ENCODE measurements at regions not wholly inside any gene's neighbourhood (a gene's known extent, or its start where the extent isn't known, plus 50 kb on each side); places are given as distances from the start of the nearest gene placed in this dataset.

DNA sequence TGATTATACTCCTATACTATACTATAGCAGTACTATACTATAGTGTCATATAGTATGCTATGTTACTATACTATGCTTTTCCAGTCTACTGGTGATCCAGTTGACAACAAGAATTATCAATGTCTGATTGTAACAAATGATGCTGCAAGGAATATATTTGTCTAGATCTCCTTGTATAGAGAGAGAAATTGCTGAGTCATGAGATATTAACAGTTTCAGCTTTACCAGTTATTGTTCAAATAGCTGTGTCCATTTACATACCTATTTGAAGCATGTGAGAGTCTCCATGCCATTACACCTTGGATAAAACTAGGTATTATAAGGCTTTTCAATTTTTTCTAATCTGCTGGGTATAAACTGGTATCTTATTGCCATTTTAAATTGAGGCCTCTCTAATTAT, 136.4 kb upstream of the SKOR2 start:
- Histone ChIP-seq H3K27ac (ENCODE audit: low read length) (no peak overlapping the region), H3K79me2 (ENCODE audit: low read length) (no peaks in the 10 kb centered on the region), H3K36me3 (replicated peaks; ENCODE audit: insufficient read depth, low read length) (no peaks in the 10 kb centered on the region), H2AFZ (ENCODE audit: low read length) (no peak overlapping the region), H3K9me3 (replicated peaks; ENCODE audit: insufficient read depth, low read length) (no peaks in the 10 kb centered on the region), H3K4me3 (ENCODE audit: low read length) (no peak overlapping the region), H4K20me1 (ENCODE audit: insufficient read depth, low read length) (no peaks in the 10 kb centered on the region), H3K9me2 (replicated peaks; ENCODE audit: insufficient read depth, low read length) (no peaks in the 10 kb centered on the region), H3K4me1 (ENCODE audit: low read length) (no peaks in the 10 kb centered on the region), H3K4me2 (ENCODE audit: low read depth, low read length) (no peak overlapping the region), H3K9ac (ENCODE audit: low read length) (no peak overlapping the region), H3F3A (ENCODE audit: insufficient read depth, low read length) (no peaks in the 10 kb centered on the region), H3K27me3 (replicated peaks; ENCODE audit: insufficient read depth, low read length) (no peaks in the 10 kb centered on the region)
- no peak for TF ChIP-seq EZH2phosphoT487 (IDR thresholded peaks at IDR 0.05; ENCODE audit: low read length)
- TF ChIP-seq, protein P1, sequence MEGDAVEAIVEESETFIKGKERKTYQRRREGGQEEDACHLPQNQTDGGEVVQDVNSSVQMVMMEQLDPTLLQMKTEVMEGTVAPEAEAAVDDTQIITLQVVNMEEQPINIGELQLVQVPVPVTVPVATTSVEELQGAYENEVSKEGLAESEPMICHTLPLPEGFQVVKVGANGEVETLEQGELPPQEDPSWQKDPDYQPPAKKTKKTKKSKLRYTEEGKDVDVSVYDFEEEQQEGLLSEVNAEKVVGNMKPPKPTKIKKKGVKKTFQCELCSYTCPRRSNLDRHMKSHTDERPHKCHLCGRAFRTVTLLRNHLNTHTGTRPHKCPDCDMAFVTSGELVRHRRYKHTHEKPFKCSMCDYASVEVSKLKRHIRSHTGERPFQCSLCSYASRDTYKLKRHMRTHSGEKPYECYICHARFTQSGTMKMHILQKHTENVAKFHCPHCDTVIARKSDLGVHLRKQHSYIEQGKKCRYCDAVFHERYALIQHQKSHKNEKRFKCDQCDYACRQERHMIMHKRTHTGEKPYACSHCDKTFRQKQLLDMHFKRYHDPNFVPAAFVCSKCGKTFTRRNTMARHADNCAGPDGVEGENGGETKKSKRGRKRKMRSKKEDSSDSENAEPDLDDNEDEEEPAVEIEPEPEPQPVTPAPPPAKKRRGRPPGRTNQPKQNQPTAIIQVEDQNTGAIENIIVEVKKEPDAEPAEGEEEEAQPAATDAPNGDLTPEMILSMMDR (IDR thresholded peaks at IDR 0.05; ENCODE audit: low read length), result no peak
- no peak for TF ChIP-seq EZH2 (optimal IDR thresholded peaks at IDR 0.05; ENCODE audit: low read depth, low read length)
- no peak for DNase-seq

DNA sequence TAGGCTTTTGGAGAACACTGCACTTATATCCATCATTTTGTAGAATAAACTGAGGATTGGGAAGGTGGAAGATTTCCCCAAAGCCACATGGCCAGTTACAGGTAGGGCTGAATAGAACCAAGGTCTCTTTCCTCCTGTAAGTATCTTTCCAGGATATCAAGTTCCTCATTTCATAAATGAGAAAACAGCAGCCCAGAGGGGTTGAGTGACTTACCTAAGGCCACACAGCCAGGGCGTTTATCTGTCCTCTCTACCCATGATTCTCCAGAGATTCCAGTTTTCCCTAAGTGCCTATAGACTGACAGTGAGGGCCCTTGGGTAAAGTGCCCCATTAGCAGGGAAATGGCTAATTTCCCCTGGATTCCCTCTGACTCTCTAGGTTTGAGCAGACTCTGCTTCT, 132.3 kb upstream of the SKOR2 start:
- Histone ChIP-seq H2AFZ (ENCODE audit: low read length) (no peak overlapping the region), H3K36me3 (replicated peaks; ENCODE audit: insufficient read depth, low read length) (no peaks in the 10 kb centered on the region), H3F3A (ENCODE audit: insufficient read depth, low read length) (no peaks in the 10 kb centered on the region), H3K9me2 (replicated peaks; ENCODE audit: insufficient read depth, low read length) (no peaks in the 10 kb centered on the region), H3K4me1 (ENCODE audit: low read length) (no peaks in the 10 kb centered on the region), H3K4me3 (ENCODE audit: low read length) (no peak overlapping the region), H3K79me2 (ENCODE audit: low read length) (no peaks in the 10 kb centered on the region), H3K27ac (ENCODE audit: low read length) (no peak overlapping the region), H3K9me3 (replicated peaks; ENCODE audit: insufficient read depth, low read length) (no peaks in the 10 kb centered on the region), H3K27me3 (replicated peaks; ENCODE audit: insufficient read depth, low read length) (no peaks in the 10 kb centered on the region), H3K9ac (ENCODE audit: low read length) (no peak overlapping the region), H3K4me2 (ENCODE audit: low read depth, low read length) (no peak overlapping the region), H4K20me1 (ENCODE audit: insufficient read depth, low read length) (no peaks in the 10 kb centered on the region)
- DNase-seq, result no peak
- TF ChIP-seq, protein P1 (IDR thresholded peaks at IDR 0.05; ENCODE audit: low read length), result no peak
- TF ChIP-seq EZH2phosphoT487 (IDR thresholded peaks at IDR 0.05; ENCODE audit: low read length) (no peak), EZH2 (optimal IDR thresholded peaks at IDR 0.05; ENCODE audit: low read depth, low read length) (no peak)

DNA sequence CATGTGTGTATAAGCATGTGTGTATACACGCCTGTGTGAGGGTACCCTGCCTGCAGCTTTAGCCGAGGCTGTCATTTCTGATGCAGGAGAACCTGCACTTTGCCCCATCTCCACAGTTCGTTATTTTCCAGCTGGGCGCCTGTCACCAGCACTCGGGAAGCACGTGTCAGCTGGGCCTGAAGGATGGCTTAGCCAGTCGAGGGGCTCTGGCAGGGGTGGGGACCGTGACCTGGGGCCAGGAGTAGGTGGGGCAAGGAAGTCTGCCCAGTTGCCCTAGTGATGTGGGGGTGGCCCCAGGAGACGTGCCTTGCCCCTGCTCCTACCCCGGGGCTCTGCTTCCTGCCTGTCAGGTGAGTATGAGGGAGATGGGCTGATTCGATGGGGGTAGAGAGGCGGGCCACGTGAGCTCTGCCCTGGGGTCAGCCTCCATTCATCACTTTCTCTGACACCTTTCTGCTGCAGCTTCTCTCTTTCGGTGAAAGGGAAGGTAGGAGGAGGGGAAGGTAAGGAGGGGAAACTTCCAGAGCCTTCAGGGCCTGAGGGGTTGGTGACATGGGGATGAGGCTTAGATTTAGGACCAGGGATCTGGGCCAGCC, 130.6 kb upstream of the SKOR2 start:
- Histone ChIP-seq H4K20me1 (ENCODE audit: insufficient read depth, low read length) (no peaks in the 10 kb centered on the region), H3K36me3 (replicated peaks; ENCODE audit: insufficient read depth, low read length) (no peaks in the 10 kb centered on the region), H3K9me3 (replicated peaks; ENCODE audit: insufficient read depth, low read length) (no peaks in the 10 kb centered on the region), H3K9me2 (replicated peaks; ENCODE audit: insufficient read depth, low read length) (no peaks in the 10 kb centered on the region), H3K4me1 (ENCODE audit: low read length) (no peaks in the 10 kb centered on the region), H3K79me2 (ENCODE audit: low read length) (no peaks in the 10 kb centered on the region), H3K9ac (ENCODE audit: low read length) (no peak overlapping the region), H2AFZ (ENCODE audit: low read length) (no peak overlapping the region), H3K27ac (ENCODE audit: low read length) (no peak overlapping the region), H3K4me3 (ENCODE audit: low read length) (no peak overlapping the region), H3F3A (ENCODE audit: insufficient read depth, low read length) (no peaks in the 10 kb centered on the region), H3K4me2 (ENCODE audit: low read depth, low read length) (no peak overlapping the region), H3K27me3 (replicated peaks; ENCODE audit: insufficient read depth, low read length) (no peaks in the 10 kb centered on the region)
- no peak for TF ChIP-seq EZH2 (optimal IDR thresholded peaks at IDR 0.05; ENCODE audit: low read depth, low read length)
- TF ChIP-seq EZH2phosphoT487 (IDR thresholded peaks at IDR 0.05; ENCODE audit: low read length), result no peak
- TF ChIP-seq, protein P1 (IDR thresholded peaks at IDR 0.05; ENCODE audit: low read length), result no peak
- DNase-seq, result no peak

All from MM.1S (cell line).